H9 (cell line): ENCODE measurements at regions not wholly inside any gene's neighbourhood (a gene's known extent, or its start where the extent isn't known, plus 50 kb on each side); places are given as distances from the start of the nearest gene placed in this dataset.

Experiments
- DNase-seq: peaks from one replicate; pipeline ENCODE4 v3.0.0-alpha.2; 2017
- H2AFZ ChIP-seq: one replicate; pipeline ENCODE4 v1.6.1; 2013; ENCODE audit warnings: mild to moderate bottlenecking, low read length, control low read depth, moderate library complexity
- H2AK5ac ChIP-seq: 2 replicates; pipeline ENCODE4 v1.6.1; 2013; ENCODE audit warnings: low read length, control low read depth, mixed read lengths; ENCODE audit not compliant: insufficient read length
- H2BK120ac ChIP-seq: one replicate; pipeline ENCODE4 v1.6.1; 2013; ENCODE audit warnings: low read depth, mild to moderate bottlenecking, low read length, control low read depth, inconsistent platforms; ENCODE audit not compliant: poor library complexity, severe bottlenecking
- H2BK12ac ChIP-seq: 2 replicates; pipeline ENCODE4 v1.6.1; 2013; ENCODE audit warnings: low read length, control low read depth, mixed read lengths, low read depth; ENCODE audit not compliant: insufficient read length
- H2BK15ac ChIP-seq: 2 replicates; pipeline ENCODE4 v1.6.1; 2013; ENCODE audit warnings: low read depth, low read length, control low read depth
- H2BK20ac ChIP-seq: one replicate; pipeline ENCODE4 v1.6.1; 2013; ENCODE audit warnings: low read depth, mild to moderate bottlenecking, low read length, control low read depth, inconsistent platforms; ENCODE audit not compliant: poor library complexity, severe bottlenecking
- H2BK5ac ChIP-seq: 2 replicates; pipeline ENCODE4 v1.6.1; 2013; ENCODE audit warnings: low read length, control low read depth, mixed read lengths; ENCODE audit not compliant: insufficient read length
- H3K14ac ChIP-seq: 2 replicates; pipeline ENCODE4 v1.6.1; 2013; ENCODE audit warnings: low read length, control low read depth; ENCODE audit not compliant: insufficient read depth
- H3K18ac ChIP-seq: 2 replicates; pipeline ENCODE4 v1.6.1; 2013; ENCODE audit warnings: low read depth, mild to moderate bottlenecking, mixed read lengths, low read length, control low read depth; ENCODE audit not compliant: insufficient read length
- H3K23ac ChIP-seq: 2 replicates; pipeline ENCODE4 v1.6.1; 2013; ENCODE audit warnings: low read length, control low read depth, mixed read lengths, low read depth; ENCODE audit not compliant: insufficient read length
- H3K23me2 ChIP-seq: 2 replicates; pipeline ENCODE4 v1.6.1; 2013; ENCODE audit warnings: low read depth, mild to moderate bottlenecking, mixed read lengths, low read length, control low read depth; ENCODE audit not compliant: insufficient read length, poor library complexity, severe bottlenecking
- H3K27ac ChIP-seq: 2 replicates; pipeline ENCODE4 v1.5.1; 2013; ENCODE audit warnings: low read length, control low read depth, mixed read lengths, low read depth; ENCODE audit not compliant: insufficient read length
- H3K27me3 ChIP-seq: 2 replicates; pipeline ENCODE4 v1.6.1; 2013; ENCODE audit warnings: low read length, control low read depth, inconsistent platforms; ENCODE audit not compliant: insufficient read depth
- H3K4ac ChIP-seq: 2 replicates; pipeline ENCODE4 v1.6.1; 2013; ENCODE audit warnings: low read depth, mild to moderate bottlenecking, control low read depth, inconsistent platforms, low read length, moderate library complexity
- H3K4me1 ChIP-seq: 2 replicates; pipeline ENCODE4 v1.6.1; 2013; ENCODE audit warnings: low read length, control low read depth, inconsistent platforms; ENCODE audit not compliant: insufficient read depth
- H3K4me2 ChIP-seq: 2 replicates; pipeline ENCODE4 v1.6.1; 2013; ENCODE audit warnings: low read length, control low read depth, mixed read lengths; ENCODE audit not compliant: insufficient read length, insufficient read depth
- H3K56ac ChIP-seq: 2 replicates; pipeline ENCODE4 v1.6.1; 2013; ENCODE audit warnings: low read depth, mild to moderate bottlenecking, mixed read lengths, low read length, control low read depth; ENCODE audit not compliant: insufficient read length
- H3K79me1 ChIP-seq: 2 replicates; pipeline ENCODE4 v1.6.1; 2013; ENCODE audit warnings: low read depth, mild to moderate bottlenecking, moderate library complexity, low read length, control low read depth, inconsistent platforms; ENCODE audit not compliant: insufficient read depth, poor library complexity, severe bottlenecking
- H3K79me2 ChIP-seq: 2 replicates; pipeline ENCODE4 v1.6.1; 2013; ENCODE audit warnings: low read length, control low read depth, inconsistent platforms; ENCODE audit not compliant: insufficient read depth
- H3K9ac ChIP-seq: 2 replicates; pipeline ENCODE4 v1.6.1; 2013; ENCODE audit warnings: low read length, control low read depth, mixed read lengths; ENCODE audit not compliant: insufficient read length; ENCODE audit errors: extremely low read depth
- H3K9me3 ChIP-seq: one replicate; pipeline ENCODE4 v1.6.1; 2013; ENCODE audit warnings: low read depth, low read length, inconsistent platforms; ENCODE audit not compliant: control insufficient read depth
- H3T11ph ChIP-seq: one replicate; pipeline ENCODE4 v1.6.1; 2013; ENCODE audit warnings: mild to moderate bottlenecking, low read length, control low read depth, inconsistent platforms
- H4K20me1 ChIP-seq: one replicate; pipeline ENCODE4 v1.6.1; 2013; ENCODE audit not compliant: control insufficient read depth, insufficient read length, insufficient read depth
- H4K5ac ChIP-seq: 2 replicates; pipeline ENCODE4 v1.6.1; 2013; ENCODE audit warnings: low read depth, mild to moderate bottlenecking, mixed read lengths, low read length, control low read depth; ENCODE audit not compliant: insufficient read length
- H4K8ac ChIP-seq: replicated peaks from 2 replicates; pipeline ENCODE4 v1.6.1; 2013; ENCODE audit warnings: low read length, control low read depth, mixed read lengths, low read depth; ENCODE audit not compliant: insufficient read length
- H4K91ac ChIP-seq: 2 replicates; pipeline ENCODE4 v1.6.1; 2013; ENCODE audit warnings: low read depth, mild to moderate bottlenecking, moderate library complexity, mixed read lengths, low read length, control low read depth; ENCODE audit not compliant: insufficient read length
- H3K27ac Mint-ChIP-seq, 3 experiments: 2 replicates in 2 of 3; 3 replicates in 1 of 3; pipeline ENCODE4 v1.8.0; 2020 to 2021; ENCODE audit warnings: mixed read lengths in 3 of 3, mild to moderate bottlenecking in 1 of 3, moderate library complexity in 1 of 3
- H3K27me3 Mint-ChIP-seq: 2 replicates; pipeline ENCODE4 v1.8.0; 2021; ENCODE audit warnings: low read depth, mild to moderate bottlenecking, moderate library complexity, mixed read lengths
- H3K36me3 Mint-ChIP-seq, 3 experiments: 2 replicates in 2 of 3; 3 replicates in 1 of 3; pipeline ENCODE4 v1.8.0; 2020 to 2021; ENCODE audit warnings: low read depth in 3 of 3, mixed read lengths in 3 of 3; ENCODE audit not compliant: insufficient read depth in 1 of 3
- H3K4me1 Mint-ChIP-seq, 2 experiments: 2 replicates each; pipeline ENCODE4 v1.8.0; 2020; ENCODE audit warnings: mixed read lengths in 2 of 2
- H3K4me3 Mint-ChIP-seq, 2 experiments: 2 replicates in 1 of 2; 3 replicates in 1 of 2; pipeline ENCODE4 v1.8.0; 2020 to 2021; ENCODE audit warnings: mild to moderate bottlenecking in 2 of 2, mixed read lengths in 2 of 2, moderate library complexity in 1 of 2
- H3K9me3 Mint-ChIP-seq, 2 experiments: 2 replicates in 1 of 2; 3 replicates in 1 of 2; pipeline ENCODE4 v1.8.0; 2020; ENCODE audit warnings: mild to moderate bottlenecking in 2 of 2, mixed read lengths in 2 of 2, moderate library complexity in 1 of 2
- CTCF ChIP-seq: fragments of 200-600 bp; sonication (generic); conservative IDR thresholded peaks from 3 replicates; pipeline ENCODE4 v1.8.0; 2021; ENCODE audit warnings: antibody characterized with exemption, mild to moderate bottlenecking
- WGBS: extraction: QIAGEN DNeasy Blood & Tissue Kit; methylation state at CpG from one replicate; pipeline ENCODE4 v1.1.7; 2013; ENCODE audit warnings: missing lambda C conversion rate, low lambda C conversion rate, mixed read lengths; ENCODE audit not compliant: insufficient read length; ENCODE audit errors: extremely low coverage; 5-methylcytosine and 5-hydroxymethylcytosine counted together

GRCh38 chr5:110957934-110958333, 113.6 kb upstream of the TSLP start:
- Mint-ChIP-seq H3K4me1 (no peaks in the 10 kb centered on the region), H3K27me3 (no peaks in the 10 kb centered on the region; the same call in 1 of the 2 replicates), H3K27ac (no peak overlapping the region), H3K9me3 (0 out of 5 replicates have a peak, but pooled peaks cover 0 to 6% of the 10 kb centered on the region in 2 experiments), H3K4me3 (no peak overlapping the region), H3K36me3 (no peaks in the 10 kb centered on the region)
- no peaks in the 10 kb centered on the region for H3K9me3 ChIP-seq
- no peak overlapping the region for H3K27ac ChIP-seq
- no peak overlapping the region for H3K14ac ChIP-seq
- H3K79me2 ChIP-seq = no peaks in the 10 kb centered on the region
- H2BK15ac ChIP-seq = no peak overlapping the region
- H3K4me2 ChIP-seq = no peak overlapping the region
- TF ChIP-seq CTCF = no peak
- no peak overlapping the region for H4K8ac ChIP-seq
- no peak overlapping the region for H2AK5ac ChIP-seq
- no peak overlapping the region for H3K56ac ChIP-seq
- H3K79me1 ChIP-seq = no peaks in the 10 kb centered on the region
- no peak overlapping the region for H2BK120ac ChIP-seq
- no peak overlapping the region for H2BK12ac ChIP-seq
- no peak overlapping the region for H2BK20ac ChIP-seq
- H3K23me2 ChIP-seq = no peaks in the 10 kb centered on the region
- no peak overlapping the region for H3T11ph ChIP-seq
- no peak overlapping the region for H4K91ac ChIP-seq
- H4K5ac ChIP-seq = no peak overlapping the region
- H4K20me1 ChIP-seq = no peaks in the 10 kb centered on the region
- no peak overlapping the region for H3K18ac ChIP-seq
- no peak overlapping the region for H3K4ac ChIP-seq
- no CpG with 5 or more reads among the region's 2 CpGs for WGBS
- DNase-seq = no peak
- no peaks in the 10 kb centered on the region for H3K27me3 ChIP-seq
- no peak overlapping the region for H3K23ac ChIP-seq
- no peaks in the 10 kb centered on the region for H3K4me1 ChIP-seq
- H3K9ac ChIP-seq = no peak overlapping the region
- no peak overlapping the region for H2BK5ac ChIP-seq
- no peak overlapping the region for H2AFZ ChIP-seq
